ENCODE measurements at regions not wholly inside any gene's neighbourhood (a gene's known extent, or its start where the extent isn't known, plus 50 kb on each side); places are given as distances from the start of the nearest gene placed in this dataset.
A peak's percentile ranks its signal among the peaks of the same experiment; 100 is the strongest.

- in situ Hi-C loops (cut with MboI; ENCODE audit: low pct_ligation_motif_present in 1 of 4, low pct_unique_long_range_greater_than_20kb in 1 of 4, low sequenced_read_pairs in 3 of 4): no loop called here
- H3K27me3 ChIP-seq: no peaks in the 10 kb centered on the region
- H3K36me3 ChIP-seq: no peaks in the 10 kb centered on the region
- intact Hi-C loops (cut with DNase I; ENCODE audit: low total_unique reads): no loop called here
- no peak overlapping the region for H3K27ac ChIP-seq
- no peak overlapping the region for H3K4me3 ChIP-seq
- H3K9me3 ChIP-seq: no peaks in the 10 kb centered on the region
- TF ChIP-seq EP300 (IDR thresholded peaks at IDR 0.05; ENCODE audit: low read depth) (no peak), POLR2A (IDR thresholded peaks at IDR 0.05) (no peak), CTCF (IDR thresholded peaks at IDR 0.05) (no peak), POLR2AphosphoS5 (IDR thresholded peaks at IDR 0.05) (no peak)
- 63 to 74% methylated on average over 10 to 13 of the region's 13 CpGs for WGBS, 2 donors (ENCODE audit: low coverage in 1 of 2)
- peaks cover 0 to 20% (median 3%) of the 10 kb centered on the region in 4 donors for H3K4me1 ChIP-seq
- no peak for DNase-seq
Measured at GRCh38 chr2:7930800-7931635, 750.8 kb upstream of the ID2 start.

GRCh38 chr2:7931808-7932207, 750.0 kb upstream of the ID2 start:
- DNase-seq: no peak
- H3K27ac ChIP-seq: no peak overlapping the region
- H3K9me3 ChIP-seq: no peaks in the 10 kb centered on the region
- in situ Hi-C loops (cut with MboI; ENCODE audit: low pct_ligation_motif_present in 1 of 4, low pct_unique_long_range_greater_than_20kb in 1 of 4, low sequenced_read_pairs in 3 of 4) (no loop called here), intact Hi-C loops (cut with DNase I; ENCODE audit: low total_unique reads) (no loop called here)
- TF ChIP-seq CTCF (IDR thresholded peaks at IDR 0.05) (no peak), EP300 (IDR thresholded peaks at IDR 0.05; ENCODE audit: low read depth) (no peak), POLR2A (IDR thresholded peaks at IDR 0.05) (no peak), POLR2AphosphoS5 (IDR thresholded peaks at IDR 0.05) (no peak)
- H3K4me3 ChIP-seq: no peak overlapping the region
- no peaks in the 10 kb centered on the region for H3K27me3 ChIP-seq
- peaks cover 0 to 20% (median 3%) of the 10 kb centered on the region in 4 donors for H3K4me1 ChIP-seq
- 71 to 87% methylated on average over 1 to 4 of the region's 4 CpGs for WGBS, 2 donors (ENCODE audit: low coverage in 1 of 2)
- no peaks in the 10 kb centered on the region for H3K36me3 ChIP-seq

GRCh38 chr2:7933672-7934071, 748.2 kb upstream of the ID2 start:
- in situ Hi-C loops (cut with MboI; ENCODE audit: low pct_ligation_motif_present in 1 of 4, low pct_unique_long_range_greater_than_20kb in 1 of 4, low sequenced_read_pairs in 3 of 4): no loop called here
- Histone ChIP-seq H3K27me3 (no peaks in the 10 kb centered on the region), H3K27ac (peak overlapping the region; percentile 43 to 64 (median 50)), H3K9me3 (no peaks in the 10 kb centered on the region), H3K4me1 (peaks cover 0 to 29% (median 4%) of the 10 kb centered on the region in 4 donors), H3K4me3 (no peak overlapping the region), H3K36me3 (no peaks in the 10 kb centered on the region)
- WGBS, 2 donors (ENCODE audit: low coverage in 1 of 2): 45 to 50% methylated on average over 1 of the region's 1 CpG
- intact Hi-C loops (cut with DNase I; ENCODE audit: low total_unique reads): no loop called here
- DNase-seq: no peak
- TF ChIP-seq CTCF (IDR thresholded peaks at IDR 0.05) (no peak), EP300 (IDR thresholded peaks at IDR 0.05; ENCODE audit: low read depth) (no peak), POLR2A (IDR thresholded peaks at IDR 0.05) (no peak), POLR2AphosphoS5 (IDR thresholded peaks at IDR 0.05) (peak in 1 of 3 donors; percentile 42)

GRCh38 chr2:7934476-7934875, 747.4 kb upstream of the ID2 start:
- in situ Hi-C loops (cut with MboI; ENCODE audit: low pct_ligation_motif_present in 1 of 4, low pct_unique_long_range_greater_than_20kb in 1 of 4, low sequenced_read_pairs in 3 of 4) (no loop called here), intact Hi-C loops (cut with DNase I; ENCODE audit: low total_unique reads) (no loop called here)
- TF ChIP-seq EP300 (IDR thresholded peaks at IDR 0.05; ENCODE audit: low read depth) (no peak), CTCF (IDR thresholded peaks at IDR 0.05) (no peak), POLR2A (IDR thresholded peaks at IDR 0.05) (no peak), POLR2AphosphoS5 (IDR thresholded peaks at IDR 0.05) (no peak)
- DNase-seq: no peak
- Histone ChIP-seq H3K27me3 (no peaks in the 10 kb centered on the region), H3K27ac (peak overlapping the region in 1 of 4 donors; percentile 41), H3K4me3 (no peak overlapping the region), H3K36me3 (no peaks in the 10 kb centered on the region), H3K4me1 (peaks cover 0 to 29% (median 5%) of the 10 kb centered on the region in 4 donors), H3K9me3 (no peaks in the 10 kb centered on the region)
- 89 to 97% methylated on average over 4 of the region's 4 CpGs for WGBS, 2 donors (ENCODE audit: low coverage in 1 of 2)
